ENCODE measurements at regions not wholly inside any gene's neighbourhood (a gene's known extent, or its start where the extent isn't known, plus 50 kb on each side); places are given as distances from the start of the nearest gene placed in this dataset.

- no peak overlapping the region for H2AFZ ChIP-seq (ENCODE audit: low read depth, low read length)
- ChIA-PET CTCF (interaction anchor here (0.8 kb wide), 1 partner anchor 52 kb away, joined by 3 read pairs; no protein-coding TSS in a partner anchor), POLR2A (no interaction called here)
- DNase-seq (ENCODE audit: low read depth, low spot score) = no peak
- H3K27me3 ChIP-seq (ENCODE audit: control insufficient read depth in 2 of 2, insufficient read depth in 2 of 2, low read length in 2 of 2) = no peaks in the 10 kb centered on the region
- no peak overlapping the region for H3K27ac ChIP-seq (ENCODE audit: insufficient read depth, low read depth, low read length)
- no peaks in the 10 kb centered on the region for H3K9me1 ChIP-seq (replicated peaks; ENCODE audit: control insufficient read depth, extremely low read depth, insufficient read depth, low read length)
- H3K4me1 ChIP-seq (ENCODE audit: control insufficient read depth, extremely low read depth, insufficient read depth, low read length) = no peaks in the 10 kb centered on the region
- no peak overlapping the region for H3K4me2 ChIP-seq (ENCODE audit: insufficient read depth, low read length)
- no peak overlapping the region for H3K9ac ChIP-seq (replicated peaks; ENCODE audit: extremely low read depth, insufficient read depth, low read length)
- no peaks in the 10 kb centered on the region for H3K36me3 ChIP-seq (ENCODE audit: control insufficient read depth in 2 of 2, extremely low read depth in 1 of 2, insufficient read depth in 2 of 2, low read length in 2 of 2)
- intact Hi-C loops (cut with micrococcal nuclease) (no loop called here), dilution Hi-C loops (cut with MboI; ENCODE audit: extremely low pct_ligation_motif_present, low sequenced_read_pairs) (no loop called here)
- no peaks in the 10 kb centered on the region for H3K79me2 ChIP-seq (ENCODE audit: control insufficient read depth, insufficient read depth, low read length)
- TF ChIP-seq EZH2 (IDR thresholded peaks at IDR 0.05; ENCODE audit: borderline replicate concordance, low read depth, low read length, severe bottlenecking) (no peak), MYC (IDR thresholded peaks at IDR 0.05; ENCODE audit: low read depth, low read length) (no peak), POLR2AphosphoS5 (IDR thresholded peaks at IDR 0.05; ENCODE audit: insufficient read depth, low read depth, low read length) (no peak), JUN (IDR thresholded peaks at IDR 0.05; ENCODE audit: borderline replicate concordance, insufficient read depth, insufficient read length, low read depth) (no peak), MAX (IDR thresholded peaks at IDR 0.05; ENCODE audit: insufficient read depth, insufficient read length) (no peak)
- no peak for FAIRE-seq
- BruUV-seq (replicated peaks) = no TSS peak
- H3K9me3 ChIP-seq (replicated peaks; ENCODE audit: control insufficient read depth, insufficient read depth, low read length) = no peaks in the 10 kb centered on the region
- H4K20me1 ChIP-seq (replicated peaks; ENCODE audit: control insufficient read depth, extremely low read depth, insufficient read depth, low read length) = no peaks in the 10 kb centered on the region
- no peak overlapping the region for H3K4me3 ChIP-seq (replicated peaks in 1 of 3; ENCODE audit: insufficient read depth in 1 of 3, low read depth in 1 of 3, low read length in 3 of 3)
These were observed 604.9 kb downstream of the NR2F1-AS1 start for GRCh38 chr5:92976156-92976555.

GRCh38 chr5:92969781-92970237 lies 611.2 kb downstream of the NR2F1-AS1 start:
- no peak overlapping the region for H3K9ac ChIP-seq (replicated peaks; ENCODE audit: extremely low read depth, insufficient read depth, low read length)
- no peaks in the 10 kb centered on the region for H3K9me3 ChIP-seq (replicated peaks; ENCODE audit: control insufficient read depth, insufficient read depth, low read length)
- no TSS peak for BruUV-seq (replicated peaks)
- no peaks in the 10 kb centered on the region for H3K79me2 ChIP-seq (ENCODE audit: control insufficient read depth, insufficient read depth, low read length)
- ChIA-PET CTCF (no interaction called here), POLR2A (no interaction called here)
- DNase-seq (ENCODE audit: low read depth, low spot score) (no peak), FAIRE-seq (no peak)
- no peaks in the 10 kb centered on the region for H3K4me1 ChIP-seq (ENCODE audit: control insufficient read depth, extremely low read depth, insufficient read depth, low read length)
- no peak overlapping the region for H3K27ac ChIP-seq (ENCODE audit: insufficient read depth, low read depth, low read length)
- no peak overlapping the region for H2AFZ ChIP-seq (ENCODE audit: low read depth, low read length)
- no peaks in the 10 kb centered on the region for H3K9me1 ChIP-seq (replicated peaks; ENCODE audit: control insufficient read depth, extremely low read depth, insufficient read depth, low read length)
- intact Hi-C loops (cut with micrococcal nuclease) (no loop called here), dilution Hi-C loops (cut with MboI; ENCODE audit: extremely low pct_ligation_motif_present, low sequenced_read_pairs) (no loop called here)
- no peak for TF ChIP-seq JUN (IDR thresholded peaks at IDR 0.05; ENCODE audit: borderline replicate concordance, insufficient read depth, insufficient read length, low read depth)
- TF ChIP-seq GATA2 (IDR thresholded peaks at IDR 0.05; ENCODE audit: insufficient read depth, insufficient read length, low read depth, low read length) = no peak
- no peak for TF ChIP-seq EZH2 (IDR thresholded peaks at IDR 0.05; ENCODE audit: borderline replicate concordance, low read depth, low read length, severe bottlenecking)
- TF ChIP-seq MAX (IDR thresholded peaks at IDR 0.05; ENCODE audit: insufficient read depth, insufficient read length) = no peak
- H4K20me1 ChIP-seq (replicated peaks; ENCODE audit: control insufficient read depth, extremely low read depth, insufficient read depth, low read length) = no peaks in the 10 kb centered on the region
- no peaks in the 10 kb centered on the region for H3K36me3 ChIP-seq (ENCODE audit: control insufficient read depth in 2 of 2, extremely low read depth in 1 of 2, insufficient read depth in 2 of 2, low read length in 2 of 2)
- no peak overlapping the region for H3K4me3 ChIP-seq (replicated peaks in 1 of 3; ENCODE audit: insufficient read depth in 1 of 3, low read depth in 1 of 3, low read length in 3 of 3)
- no peaks in the 10 kb centered on the region for H3K27me3 ChIP-seq (ENCODE audit: control insufficient read depth in 2 of 2, insufficient read depth in 2 of 2, low read length in 2 of 2)
- no peak overlapping the region for H3K4me2 ChIP-seq (ENCODE audit: insufficient read depth, low read length)

Data from endothelial cell of umbilical vein (primary cell).